Liver (tissue), 8 donors: ENCODE measurements at regions not wholly inside any gene's neighbourhood (a gene's known extent, or its start where the extent isn't known, plus 50 kb on each side); places are given as distances from the start of the nearest gene placed in this dataset.

Source experiments
- DNase-seq: peaks from one replicate; pipeline ENCODE4 v3.0.0-alpha.2; 2017; ENCODE audit warnings: low spot score
- H3K27ac ChIP-seq, 2 donors: one replicate each; pipeline ENCODE4 v1.7.0; 2013; ENCODE audit warnings: inconsistent platforms in 2 of 2, low read length in 2 of 2, control low read depth in 1 of 2, low read depth in 1 of 2, mild to moderate bottlenecking in 1 of 2
- H3K27me3 ChIP-seq, 4 donors: one replicate each; pipeline versions ENCODE4 v1.6.1 to v1.7.0; 2013; ENCODE audit warnings: low read length in 3 of 4, inconsistent platforms in 1 of 4, mild to moderate bottlenecking in 1 of 4, moderate library complexity in 1 of 4; ENCODE audit not compliant: control insufficient read depth in 4 of 4, insufficient read depth in 4 of 4
- H3K36me3 ChIP-seq, 4 donors: one replicate each; pipeline versions ENCODE4 v1.6.1 to v1.7.0; 2013; ENCODE audit warnings: low read length in 3 of 4, mild to moderate bottlenecking in 3 of 4, low read depth in 1 of 4, moderate library complexity in 1 of 4; ENCODE audit not compliant: control insufficient read depth in 4 of 4, insufficient read depth in 3 of 4
- H3K4me1 ChIP-seq, 4 donors: one replicate each; pipeline versions ENCODE4 v1.6.1 to v1.7.0; 2013; ENCODE audit warnings: low read length in 3 of 4, mild to moderate bottlenecking in 3 of 4, moderate library complexity in 1 of 4; ENCODE audit not compliant: control insufficient read depth in 4 of 4, insufficient read depth in 4 of 4
- H3K4me3 ChIP-seq, 3 donors: one replicate each; pipeline versions ENCODE4 v1.6.1 to v1.7.0; 2013; ENCODE audit warnings: low read length in 3 of 3, control low read depth in 1 of 3, low read depth in 1 of 3, mild to moderate bottlenecking in 1 of 3
- H3K9ac ChIP-seq, 2 donors: one replicate each; pipeline ENCODE4 v1.7.0; 2013; ENCODE audit warnings: low read length in 2 of 2, mild to moderate bottlenecking in 2 of 2, moderate library complexity in 2 of 2, control low read depth in 1 of 2, low read depth in 1 of 2
- H3K9me3 ChIP-seq, 4 donors: one replicate each; pipeline versions ENCODE4 v1.6.1 to v1.7.0; 2013; ENCODE audit warnings: low read length in 3 of 4; ENCODE audit not compliant: control insufficient read depth in 4 of 4
- EGR1 ChIP-seq, 2 donors: IDR thresholded peaks; 2 replicates each; pipeline ENCODE4 v1.6.1; 2016 to 2018; ENCODE audit warnings: antibody characterized with exemption in 2 of 2, low read depth in 2 of 2
- GABPA ChIP-seq, 2 donors: IDR thresholded peaks in 1 of 2; conservative IDR thresholded peaks in 1 of 2; 2 replicates each; pipeline ENCODE4 v1.6.1; 2016; ENCODE audit warnings: antibody characterized with exemption in 2 of 2, mild to moderate bottlenecking in 1 of 2, moderate library complexity in 1 of 2
- HNF4G ChIP-seq: IDR thresholded peaks from 2 replicates; pipeline ENCODE4 v1.6.1; 2016; ENCODE audit warnings: antibody characterized with exemption
- NR2F2 ChIP-seq: IDR thresholded peaks from 2 replicates; pipeline ENCODE4 v1.6.1; 2016; ENCODE audit warnings: antibody characterized with exemption
- RAD21 ChIP-seq, 2 donors: IDR thresholded peaks; 2 replicates each; pipeline ENCODE4 v1.6.1; 2016; ENCODE audit warnings: antibody characterized with exemption in 2 of 2, mild to moderate bottlenecking in 2 of 2
- SP1 ChIP-seq: IDR thresholded peaks from 2 replicates; pipeline ENCODE4 v1.6.1; 2018; ENCODE audit warnings: antibody characterized with exemption, mild to moderate bottlenecking
- YY1 ChIP-seq: IDR thresholded peaks from 2 replicates; pipeline ENCODE4 v1.6.1; 2016; ENCODE audit warnings: antibody characterized with exemption, mild to moderate bottlenecking
- WGBS: extraction: QIAGEN DNeasy Blood & Tissue Kit; methylation state at CpG from one replicate; pipeline ENCODE4 v1.1.7; 2013; 5-methylcytosine and 5-hydroxymethylcytosine counted together
- TF ChIP-seq, protein P1 (sequence below): IDR thresholded peaks from 2 replicates; pipeline ENCODE4 v1.6.1; 2016; ENCODE audit warnings: antibody characterized with exemption
- TF ChIP-seq, protein P2 (sequence below): IDR thresholded peaks from 2 replicates; pipeline ENCODE4 v1.6.1; 2016; ENCODE audit warnings: antibody characterized with exemption, mild to moderate bottlenecking
- TF ChIP-seq, protein P3 (sequence below): fragments of 150-350 bp; IDR thresholded peaks from 2 replicates; pipeline ENCODE4 v1.5.1; 2017; ENCODE audit warnings: improper control_type of control experiment, low read depth, low read length; ENCODE audit not compliant: missing input control
- donor health status: healthy.
- donor health status: healthy.
- donor health status: healthy.
- donor health status: healthy.
- donor health status: healthy.

DNA sequence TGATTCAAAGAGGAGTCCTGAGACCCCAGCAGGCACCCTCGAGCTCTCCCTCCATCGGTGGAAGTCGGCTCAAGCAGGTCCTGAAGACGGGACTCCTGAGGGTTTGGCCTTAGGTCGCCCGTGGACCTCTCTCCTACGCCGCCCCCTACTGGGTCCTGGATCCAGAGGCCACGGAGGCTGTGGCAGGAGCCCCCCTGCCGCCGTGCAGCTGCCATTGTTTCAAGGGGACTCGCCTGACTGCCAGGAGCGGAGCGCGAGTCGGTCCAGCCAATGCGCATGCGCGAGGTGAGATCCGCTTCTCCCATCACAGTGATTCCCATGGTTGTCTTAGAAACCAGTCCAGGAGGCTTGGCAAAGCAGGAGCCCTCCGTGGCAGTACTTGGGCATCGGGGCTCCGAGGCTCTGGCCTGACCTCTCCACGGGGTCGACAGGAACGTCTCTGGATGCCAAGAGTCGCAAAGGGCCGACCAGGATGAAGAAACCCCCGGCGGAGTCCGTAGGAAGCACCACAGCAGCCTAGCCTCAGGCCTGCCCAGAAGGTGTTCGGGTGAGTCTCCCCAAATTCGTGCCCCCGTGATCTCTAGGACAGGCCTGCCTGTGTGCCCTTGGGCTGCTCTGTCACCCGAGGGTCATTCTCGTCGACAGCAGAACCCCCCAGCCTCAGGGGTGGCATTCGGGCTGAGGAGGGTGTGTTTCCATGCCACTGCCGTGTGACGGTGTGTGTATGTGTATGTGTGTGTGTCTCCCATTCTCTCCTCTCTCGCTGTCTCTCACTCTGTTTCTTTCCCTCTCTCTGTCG lies 322.3 kb downstream of the ZNF716 start:
- Histone ChIP-seq H3K27me3 (no peaks in the 10 kb centered on the region), H3K4me3 (no peak overlapping the region), H3K27ac (no peak overlapping the region), H3K9ac (no peak overlapping the region), H3K4me1 (no peaks in the 10 kb centered on the region), H3K36me3 (no peaks in the 10 kb centered on the region), H3K9me3 (peaks cover 0 to 5% (median 3%) of the 10 kb centered on the region in 4 donors)
- DNase-seq = no peak
- TF ChIP-seq GABPA (IDR thresholded peaks at IDR 0.05 in 1 of 2, conservative IDR thresholded peaks at IDR 0.05 in 1 of 2) = no peak
- no peak for TF ChIP-seq EGR1 (IDR thresholded peaks at IDR 0.05; ENCODE audit: low read depth in 2 of 2)
- TF ChIP-seq, protein P1, sequence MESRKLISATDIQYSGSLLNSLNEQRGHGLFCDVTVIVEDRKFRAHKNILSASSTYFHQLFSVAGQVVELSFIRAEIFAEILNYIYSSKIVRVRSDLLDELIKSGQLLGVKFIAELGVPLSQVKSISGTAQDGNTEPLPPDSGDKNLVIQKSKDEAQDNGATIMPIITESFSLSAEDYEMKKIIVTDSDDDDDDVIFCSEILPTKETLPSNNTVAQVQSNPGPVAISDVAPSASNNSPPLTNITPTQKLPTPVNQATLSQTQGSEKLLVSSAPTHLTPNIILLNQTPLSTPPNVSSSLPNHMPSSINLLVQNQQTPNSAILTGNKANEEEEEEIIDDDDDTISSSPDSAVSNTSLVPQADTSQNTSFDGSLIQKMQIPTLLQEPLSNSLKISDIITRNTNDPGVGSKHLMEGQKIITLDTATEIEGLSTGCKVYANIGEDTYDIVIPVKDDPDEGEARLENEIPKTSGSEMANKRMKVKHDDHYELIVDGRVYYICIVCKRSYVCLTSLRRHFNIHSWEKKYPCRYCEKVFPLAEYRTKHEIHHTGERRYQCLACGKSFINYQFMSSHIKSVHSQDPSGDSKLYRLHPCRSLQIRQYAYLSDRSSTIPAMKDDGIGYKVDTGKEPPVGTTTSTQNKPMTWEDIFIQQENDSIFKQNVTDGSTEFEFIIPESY = no peak
- TF ChIP-seq NR2F2 = no peak
- TF ChIP-seq, protein P2, sequence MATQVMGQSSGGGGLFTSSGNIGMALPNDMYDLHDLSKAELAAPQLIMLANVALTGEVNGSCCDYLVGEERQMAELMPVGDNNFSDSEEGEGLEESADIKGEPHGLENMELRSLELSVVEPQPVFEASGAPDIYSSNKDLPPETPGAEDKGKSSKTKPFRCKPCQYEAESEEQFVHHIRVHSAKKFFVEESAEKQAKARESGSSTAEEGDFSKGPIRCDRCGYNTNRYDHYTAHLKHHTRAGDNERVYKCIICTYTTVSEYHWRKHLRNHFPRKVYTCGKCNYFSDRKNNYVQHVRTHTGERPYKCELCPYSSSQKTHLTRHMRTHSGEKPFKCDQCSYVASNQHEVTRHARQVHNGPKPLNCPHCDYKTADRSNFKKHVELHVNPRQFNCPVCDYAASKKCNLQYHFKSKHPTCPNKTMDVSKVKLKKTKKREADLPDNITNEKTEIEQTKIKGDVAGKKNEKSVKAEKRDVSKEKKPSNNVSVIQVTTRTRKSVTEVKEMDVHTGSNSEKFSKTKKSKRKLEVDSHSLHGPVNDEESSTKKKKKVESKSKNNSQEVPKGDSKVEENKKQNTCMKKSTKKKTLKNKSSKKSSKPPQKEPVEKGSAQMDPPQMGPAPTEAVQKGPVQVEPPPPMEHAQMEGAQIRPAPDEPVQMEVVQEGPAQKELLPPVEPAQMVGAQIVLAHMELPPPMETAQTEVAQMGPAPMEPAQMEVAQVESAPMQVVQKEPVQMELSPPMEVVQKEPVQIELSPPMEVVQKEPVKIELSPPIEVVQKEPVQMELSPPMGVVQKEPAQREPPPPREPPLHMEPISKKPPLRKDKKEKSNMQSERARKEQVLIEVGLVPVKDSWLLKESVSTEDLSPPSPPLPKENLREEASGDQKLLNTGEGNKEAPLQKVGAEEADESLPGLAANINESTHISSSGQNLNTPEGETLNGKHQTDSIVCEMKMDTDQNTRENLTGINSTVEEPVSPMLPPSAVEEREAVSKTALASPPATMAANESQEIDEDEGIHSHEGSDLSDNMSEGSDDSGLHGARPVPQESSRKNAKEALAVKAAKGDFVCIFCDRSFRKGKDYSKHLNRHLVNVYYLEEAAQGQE = no peak
- TF ChIP-seq HNF4G = no peak
- TF ChIP-seq, protein P3, sequence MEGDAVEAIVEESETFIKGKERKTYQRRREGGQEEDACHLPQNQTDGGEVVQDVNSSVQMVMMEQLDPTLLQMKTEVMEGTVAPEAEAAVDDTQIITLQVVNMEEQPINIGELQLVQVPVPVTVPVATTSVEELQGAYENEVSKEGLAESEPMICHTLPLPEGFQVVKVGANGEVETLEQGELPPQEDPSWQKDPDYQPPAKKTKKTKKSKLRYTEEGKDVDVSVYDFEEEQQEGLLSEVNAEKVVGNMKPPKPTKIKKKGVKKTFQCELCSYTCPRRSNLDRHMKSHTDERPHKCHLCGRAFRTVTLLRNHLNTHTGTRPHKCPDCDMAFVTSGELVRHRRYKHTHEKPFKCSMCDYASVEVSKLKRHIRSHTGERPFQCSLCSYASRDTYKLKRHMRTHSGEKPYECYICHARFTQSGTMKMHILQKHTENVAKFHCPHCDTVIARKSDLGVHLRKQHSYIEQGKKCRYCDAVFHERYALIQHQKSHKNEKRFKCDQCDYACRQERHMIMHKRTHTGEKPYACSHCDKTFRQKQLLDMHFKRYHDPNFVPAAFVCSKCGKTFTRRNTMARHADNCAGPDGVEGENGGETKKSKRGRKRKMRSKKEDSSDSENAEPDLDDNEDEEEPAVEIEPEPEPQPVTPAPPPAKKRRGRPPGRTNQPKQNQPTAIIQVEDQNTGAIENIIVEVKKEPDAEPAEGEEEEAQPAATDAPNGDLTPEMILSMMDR = no peak
- TF ChIP-seq SP1 = no peak
- no peak for TF ChIP-seq YY1
- 80% methylated on average over 42 of the region's 42 CpGs for WGBS

DNA sequence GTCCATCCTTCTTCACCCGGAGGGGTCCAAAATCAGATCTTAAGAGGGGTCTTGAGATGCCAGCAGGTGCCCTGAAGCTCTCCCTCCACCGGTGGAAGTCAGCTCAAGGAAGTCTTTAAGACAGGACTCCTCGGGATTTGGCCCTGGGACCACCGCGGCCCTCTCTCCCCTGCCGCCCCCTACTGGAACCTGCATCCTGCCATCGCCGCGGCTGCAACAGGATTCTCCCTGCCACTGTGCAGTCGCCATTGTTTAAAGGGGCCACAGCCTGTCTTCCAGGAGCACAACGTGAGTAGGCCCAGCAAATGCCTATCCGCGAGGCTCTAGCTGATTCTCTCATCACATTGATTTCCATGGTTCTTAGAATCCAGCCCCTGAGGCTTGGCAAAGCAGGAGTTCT lies 324.3 kb downstream of the ZNF716 start:
- no peak for TF ChIP-seq RAD21 (IDR thresholded peaks at IDR 0.05)
- H3K9me3 ChIP-seq = peaks cover 0 to 5% (median 3%) of the 10 kb centered on the region in 4 donors
- 88% methylated on average over 13 of the region's 13 CpGs for WGBS
- no peak for DNase-seq
- H3K4me1 ChIP-seq = no peaks in the 10 kb centered on the region
- H3K4me3 ChIP-seq = no peak overlapping the region
- H3K36me3 ChIP-seq = no peaks in the 10 kb centered on the region
- no peak overlapping the region for H3K9ac ChIP-seq
- H3K27me3 ChIP-seq = no peaks in the 10 kb centered on the region
- H3K27ac ChIP-seq = no peak overlapping the region
